ENCODE measurements at regions not wholly inside any gene's neighbourhood (a gene's known extent, or its start where the extent isn't known, plus 50 kb on each side); places are given as distances from the start of the nearest gene placed in this dataset.
"Not testable (repeated sequence)": the region's sequence is repeated elsewhere in the genome, so short reads cannot be mapped to it uniquely, and the experiment has no call there.

DNA sequence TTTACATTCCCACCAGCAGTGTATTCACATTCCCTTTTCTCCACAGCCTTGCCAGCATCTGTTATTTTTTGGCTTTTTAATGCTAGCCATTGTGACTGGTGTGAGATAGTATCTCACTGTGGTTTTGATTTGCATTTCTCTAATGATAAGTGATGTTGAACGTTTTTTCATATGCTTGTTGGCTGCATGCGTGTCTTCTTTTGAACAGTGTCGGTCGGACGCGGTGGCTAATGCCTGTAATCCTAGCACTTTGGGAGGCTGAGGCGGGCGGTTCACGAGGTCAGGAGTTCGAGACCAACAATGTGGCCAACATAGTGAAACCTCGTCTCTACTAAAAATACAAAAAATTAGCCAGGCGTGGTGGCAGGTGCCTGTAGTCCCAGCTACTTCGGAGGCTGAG is 50.6 kb upstream of the LAS1L start:
- TF ChIP-seq POLR2A, CTCF (IDR thresholded peaks at IDR 0.05): not testable (repeated sequence)
